OCI-LY3 (cell line): ENCODE measurements at regions not wholly inside any gene's neighbourhood (a gene's known extent, or its start where the extent isn't known, plus 50 kb on each side); places are given as distances from the start of the nearest gene placed in this dataset.

Experiments
- EZH2phosphoT487 ChIP-seq: fragments of 200-600 bp; shearing (Covaris generic); IDR thresholded peaks from 2 replicates; pipeline ENCODE4 v1.6.1; 2018; ENCODE audit warnings: antibody characterized with exemption, mixed run types, low read depth
- TF ChIP-seq, protein P1 (sequence below): fragments of 200-600, 300-600 bp; sonication (generic); IDR thresholded peaks from 2 replicates; pipeline ENCODE4 v1.5.1; 2014; ENCODE audit warnings: antibody characterized with exemption, low read length, low read depth

DNA sequence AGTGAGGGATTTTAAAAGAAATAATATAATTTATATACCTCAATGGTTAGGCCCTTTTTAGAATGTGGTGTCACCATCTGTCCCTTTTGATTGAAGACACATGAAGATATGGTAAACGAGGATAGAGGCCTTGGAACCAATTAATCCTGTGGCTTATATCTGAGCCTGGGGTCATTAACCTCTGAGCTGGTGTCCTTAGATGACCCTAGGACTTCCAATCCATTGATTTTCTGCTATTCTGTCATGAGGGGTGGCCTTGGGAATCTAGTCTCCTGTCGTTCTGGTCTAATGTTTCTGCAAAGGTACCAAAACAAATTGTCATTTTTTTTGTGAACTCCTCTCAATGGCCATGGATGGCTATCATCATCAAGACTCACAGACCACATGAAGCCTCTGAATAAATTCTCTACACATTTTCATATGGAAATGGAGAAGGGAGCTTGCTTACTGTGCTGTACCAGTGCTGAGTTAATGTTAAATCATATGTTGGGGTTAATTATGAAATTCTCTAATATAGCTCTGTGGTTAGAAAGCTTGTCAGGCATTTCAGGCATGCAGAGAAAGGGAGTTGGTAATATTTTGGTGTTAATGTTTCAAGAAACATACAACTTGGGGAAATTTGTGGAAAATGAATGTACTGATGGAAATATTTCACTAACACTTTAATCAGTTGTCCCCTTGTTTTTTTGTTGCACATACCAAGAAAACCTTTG lies 204.2 kb upstream of the IL15 start:
- no peak for TF ChIP-seq EZH2phosphoT487
- TF ChIP-seq, protein P1, sequence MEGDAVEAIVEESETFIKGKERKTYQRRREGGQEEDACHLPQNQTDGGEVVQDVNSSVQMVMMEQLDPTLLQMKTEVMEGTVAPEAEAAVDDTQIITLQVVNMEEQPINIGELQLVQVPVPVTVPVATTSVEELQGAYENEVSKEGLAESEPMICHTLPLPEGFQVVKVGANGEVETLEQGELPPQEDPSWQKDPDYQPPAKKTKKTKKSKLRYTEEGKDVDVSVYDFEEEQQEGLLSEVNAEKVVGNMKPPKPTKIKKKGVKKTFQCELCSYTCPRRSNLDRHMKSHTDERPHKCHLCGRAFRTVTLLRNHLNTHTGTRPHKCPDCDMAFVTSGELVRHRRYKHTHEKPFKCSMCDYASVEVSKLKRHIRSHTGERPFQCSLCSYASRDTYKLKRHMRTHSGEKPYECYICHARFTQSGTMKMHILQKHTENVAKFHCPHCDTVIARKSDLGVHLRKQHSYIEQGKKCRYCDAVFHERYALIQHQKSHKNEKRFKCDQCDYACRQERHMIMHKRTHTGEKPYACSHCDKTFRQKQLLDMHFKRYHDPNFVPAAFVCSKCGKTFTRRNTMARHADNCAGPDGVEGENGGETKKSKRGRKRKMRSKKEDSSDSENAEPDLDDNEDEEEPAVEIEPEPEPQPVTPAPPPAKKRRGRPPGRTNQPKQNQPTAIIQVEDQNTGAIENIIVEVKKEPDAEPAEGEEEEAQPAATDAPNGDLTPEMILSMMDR = no peak
